HCT116 (cell line): ENCODE measurements at regions not wholly inside any gene's neighbourhood (a gene's known extent, or its start where the extent isn't known, plus 50 kb on each side); places are given as distances from the start of the nearest gene placed in this dataset.

Experiments used
- ATAC-seq: fragments of 200-7000 bp; cut with Tn5 transposase; 2 replicates; pipeline ENCODE4 v1.9.1; 2020; ENCODE audit warnings: mild to moderate bottlenecking, moderate library complexity
- BruUV-seq: library from RNA; stranded (reverse); fragments of 400-500 nt; replicated peaks from 2 replicates; lab custom pipeline; 2021; lab: Mats Ljungman, UMichigan
- CTCF ChIA-PET: fragments of 300-600 bp; sonication (Branson Sonifier 250); formaldehyde crosslinking; loops from one replicate; lab custom pipeline; 2021; ENCODE audit warnings: antibody characterized with exemption; lab: Charles Lee
- POLR2A ChIA-PET: fragments of 300-600, 350-600 bp; sonication (Branson Sonifier 250); formaldehyde crosslinking; loops from one replicate; lab custom pipeline; 2021; ENCODE audit warnings: antibody characterized with exemption; lab: Charles Lee
- RAD21 ChIA-PET, 2 experiments: fragments of 300-600 bp; sonication (Branson Sonifier 250); formaldehyde crosslinking; loops; one replicate each; lab custom pipeline; 2023; ENCODE audit warnings: low total read pairs in 2 of 2; ENCODE audit not compliant: uncharacterized antibody in 2 of 2, unreplicated experiment in 2 of 2, low non-redundant PET in 1 of 2; lab: Charles Lee
- DNase-seq: peaks from one replicate; pipeline ENCODE4 v3.0.0-alpha.2; 2010; ENCODE audit warnings: low read depth, low spot score
- H2AFZ ChIP-seq: fragments of 200-600 bp; shearing (Covaris generic), sonication (generic); 2 replicates; pipeline ENCODE4 v1.6.1; 2017; ENCODE audit warnings: low read depth, mixed run types, mixed read lengths, antibody characterized with exemption, low read length; ENCODE audit not compliant: poor library complexity, severe bottlenecking
- H3K27ac ChIP-seq: 2 replicates; pipeline ENCODE4 v1.5.1; 2012; ENCODE audit warnings: low read depth, low read length
- H3K27me3 ChIP-seq: fragments of 200-600 bp; sonication (generic); 2 replicates; pipeline ENCODE4 v1.6.1; 2016; ENCODE audit warnings: mixed run types, low read length, mixed read lengths; ENCODE audit not compliant: insufficient read depth
- H3K36me3 ChIP-seq, 2 experiments: fragments of 200-500 bp in 1 of 2; fragments of 200-600 bp in 1 of 2; sonication (Bioruptor generic) in 1 of 2; sonication (generic) in 1 of 2; 2 replicates each; pipeline versions ENCODE4 v1.5.1 to v1.6.1; 2014 to 2016; ENCODE audit warnings: low read length in 2 of 2, inconsistent platforms in 1 of 2, mixed read lengths in 1 of 2, mixed run types in 1 of 2; ENCODE audit not compliant: insufficient read depth in 2 of 2, control insufficient read depth in 1 of 2
- H3K4me1 ChIP-seq, 2 experiments: fragments of 200-600 bp in 1 of 2; sonication (generic) in 1 of 2; 2 replicates each; pipeline versions ENCODE4 v1.5.1 to v1.6.1; 2012 to 2017; ENCODE audit warnings: low read length in 2 of 2, inconsistent platforms in 1 of 2, mild to moderate bottlenecking in 1 of 2, mixed read lengths in 1 of 2, mixed run types in 1 of 2, moderate library complexity in 1 of 2; ENCODE audit not compliant: insufficient read depth in 2 of 2, control insufficient read depth in 1 of 2
- H3K4me2 ChIP-seq: fragments of 200-600 bp; sonication (generic); 2 replicates; pipeline ENCODE4 v1.6.1; 2017; ENCODE audit warnings: mixed run types, low read length, mixed read lengths
- H3K4me3 ChIP-seq, 2 experiments: fragments of 200-600 bp in 1 of 2; sonication (generic) in 1 of 2; replicated peaks in 1 of 2; 2 replicates each; pipeline ENCODE4 v1.5.1; 2011 to 2016; ENCODE audit warnings: low read length in 2 of 2, control low read depth in 1 of 2, low read depth in 1 of 2, mild to moderate bottlenecking in 1 of 2, mixed read lengths in 1 of 2, mixed run types in 1 of 2
- H3K79me2 ChIP-seq: fragments of 200-600 bp; sonication (generic); 2 replicates; pipeline ENCODE4 v1.6.1; 2017; ENCODE audit warnings: mild to moderate bottlenecking, mixed run types, low read length, moderate library complexity, mixed read lengths; ENCODE audit not compliant: insufficient read depth
- H3K9ac ChIP-seq: fragments of 200-600 bp; sonication (generic); 2 replicates; pipeline ENCODE4 v1.6.1; 2016; ENCODE audit warnings: low read length, mixed read lengths
- H3K9me2 ChIP-seq: fragments of 200-600 bp; sonication (generic), shearing (Covaris generic); 2 replicates; pipeline ENCODE4 v1.6.1; 2017; ENCODE audit warnings: mixed run types, mild to moderate bottlenecking, moderate library complexity; ENCODE audit not compliant: insufficient read depth
- H3K9me3 ChIP-seq, 2 experiments: fragments of 200-500 bp in 1 of 2; fragments of 200-600 bp in 1 of 2; sonication (Bioruptor generic) in 1 of 2; sonication (generic) in 1 of 2; 2 replicates each; pipeline ENCODE4 v1.6.1; 2014 to 2017; ENCODE audit warnings: low read length in 2 of 2, mixed read lengths in 2 of 2, inconsistent platforms in 1 of 2, low read depth in 1 of 2, mild to moderate bottlenecking in 1 of 2, mixed run types in 1 of 2, moderate library complexity in 1 of 2; ENCODE audit not compliant: control insufficient read depth in 1 of 2, insufficient read depth in 1 of 2
- H4K20me1 ChIP-seq: fragments of 200-600 bp; sonication (generic), shearing (Covaris generic); 2 replicates; pipeline ENCODE4 v1.6.1; 2017; ENCODE audit warnings: mixed run types, mild to moderate bottlenecking, moderate library complexity; ENCODE audit not compliant: insufficient read depth
- CTCF ChIP-seq, 3 experiments: fragments of 200-600 bp in 1 of 3; sonication (generic) in 1 of 3; IDR thresholded peaks in 2 of 3; conservative IDR thresholded peaks in 1 of 3; 2 replicates each; pipeline ENCODE4 v1.5.1; 2012 to 2017; ENCODE audit warnings: low read depth in 2 of 3, low read length in 2 of 3, antibody characterized with exemption in 1 of 3, borderline replicate concordance in 1 of 3, control low read depth in 1 of 3, mild to moderate bottlenecking in 1 of 3, mixed read lengths in 1 of 3, mixed run types in 1 of 3, moderate library complexity in 1 of 3; ENCODE audit not compliant: insufficient read depth in 1 of 3
- EGR1 ChIP-seq: IDR thresholded peaks from 2 replicates; pipeline ENCODE4 v1.6.1; 2012; ENCODE audit warnings: low read depth
- ELF1 ChIP-seq: IDR thresholded peaks from 2 replicates; pipeline ENCODE4 v1.6.1; 2012; ENCODE audit warnings: low read depth, borderline replicate concordance
- EZH2 ChIP-seq: fragments of 200-600 bp; sonication (generic); IDR thresholded peaks from 2 replicates; pipeline ENCODE4 v1.6.1; 2017; ENCODE audit warnings: antibody characterized with exemption, mixed run types
- FOSL1 ChIP-seq: IDR thresholded peaks from 2 replicates; pipeline ENCODE4 v1.6.1; 2012; ENCODE audit warnings: low read depth
- MAX ChIP-seq: IDR thresholded peaks from 2 replicates; pipeline ENCODE4 v1.6.1; 2012
- POLR2A ChIP-seq: IDR thresholded peaks from 2 replicates; pipeline ENCODE4 v1.7.0; 2011; ENCODE audit warnings: borderline replicate concordance; ENCODE audit not compliant: insufficient read depth, insufficient read length; ENCODE audit errors: extremely low read depth
- SIN3A ChIP-seq: IDR thresholded peaks from 2 replicates; pipeline ENCODE4 v1.6.1; 2012; ENCODE audit warnings: low read depth
- SP1 ChIP-seq: IDR thresholded peaks from 2 replicates; pipeline ENCODE4 v1.6.1; 2012; ENCODE audit warnings: low read depth
- SRF ChIP-seq: IDR thresholded peaks from 2 replicates; pipeline ENCODE4 v1.6.1; 2012; ENCODE audit warnings: low read depth
- ZBTB33 ChIP-seq: IDR thresholded peaks from 2 replicates; pipeline ENCODE4 v1.6.1; 2011; ENCODE audit warnings: mild to moderate bottlenecking, low read length, moderate library complexity; ENCODE audit not compliant: insufficient replicate concordance; ENCODE audit errors: extremely low read depth
- ZFX ChIP-seq: fragments of 450-650 bp; IDR thresholded peaks from 2 replicates; pipeline ENCODE4 v1.6.1; 2017
- intact Hi-C: fragments of 100-400 bp; cut with micrococcal nuclease; formaldehyde crosslinking; loops from 2 replicates; pipeline ENCODE4 v1.10.0; 2022
- TF ChIP-seq, protein P1 (sequence below): IDR thresholded peaks from 2 replicates; pipeline ENCODE4 v1.6.1; 2012

GRCh38 chr12:30006021-30006420 lies 222.3 kb upstream of the TMTC1 start:
- ATAC-seq (no peak), DNase-seq (no peak)
- Histone ChIP-seq H3K9me2 (no peaks in the 10 kb centered on the region), H3K27me3 (no peaks in the 10 kb centered on the region), H3K9ac (no peak overlapping the region), H3K27ac (no peak overlapping the region), H4K20me1 (no peaks in the 10 kb centered on the region; the same call in 1 of the 2 replicates), H3K79me2 (no peaks in the 10 kb centered on the region), H3K9me3 (no peaks in the 10 kb centered on the region), H3K4me1 (no peaks in the 10 kb centered on the region), H2AFZ (no peak overlapping the region), H3K36me3 (no peaks in the 10 kb centered on the region), H3K4me3 (no peak overlapping the region), H3K4me2 (no peak overlapping the region)
- ChIA-PET POLR2A (no interaction called here), RAD21 (no interaction called here), CTCF (no interaction called here)
- BruUV-seq = no TSS peak
- intact Hi-C loops = no loop called here
- TF ChIP-seq POLR2A (no peak), MAX (no peak), EGR1 (no peak), SP1 (no peak), FOSL1 (no peak), CTCF (IDR thresholded peaks at IDR 0.05 in 2 of 3, conservative IDR thresholded peaks at IDR 0.05 in 1 of 3; ENCODE audit: borderline replicate concordance in 1 of 3, insufficient read depth in 1 of 3, low read depth in 2 of 3, low read length in 2 of 3) (no peak), ZBTB33 (no peak), SRF (no peak), EZH2 (no peak), SIN3A (no peak), ZFX (no peak), ELF1 (no peak)
- TF ChIP-seq, protein P1, sequence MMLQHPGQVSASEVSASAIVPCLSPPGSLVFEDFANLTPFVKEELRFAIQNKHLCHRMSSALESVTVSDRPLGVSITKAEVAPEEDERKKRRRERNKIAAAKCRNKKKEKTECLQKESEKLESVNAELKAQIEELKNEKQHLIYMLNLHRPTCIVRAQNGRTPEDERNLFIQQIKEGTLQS = no peak
- TF ChIP-seq, all 23 proteins: peak for 0
